ENCODE measurements at regions not wholly inside any gene's neighbourhood (a gene's known extent, or its start where the extent isn't known, plus 50 kb on each side); places are given as distances from the start of the nearest gene placed in this dataset.

DNA sequence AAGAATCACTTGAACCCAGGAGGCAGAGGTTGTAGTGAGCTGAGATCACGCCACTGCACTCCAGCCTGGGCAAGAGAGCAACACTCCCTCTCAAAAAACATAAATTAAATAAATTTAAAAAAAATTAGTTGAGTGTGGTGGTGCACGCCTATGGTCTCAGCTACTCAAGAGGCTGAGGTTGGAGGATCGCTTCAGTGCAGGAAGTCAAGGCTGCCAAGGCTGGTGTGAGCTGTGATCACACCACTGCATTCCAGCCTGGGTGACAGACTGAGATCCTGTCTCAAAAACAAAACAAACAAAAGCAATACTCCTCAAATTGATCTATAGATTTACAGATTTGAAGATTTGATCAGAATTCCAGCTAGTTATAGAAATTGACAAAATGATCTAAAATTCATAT lies 92.7 kb upstream of the RESF1 start:
- no peak for DNase-seq

DNA sequence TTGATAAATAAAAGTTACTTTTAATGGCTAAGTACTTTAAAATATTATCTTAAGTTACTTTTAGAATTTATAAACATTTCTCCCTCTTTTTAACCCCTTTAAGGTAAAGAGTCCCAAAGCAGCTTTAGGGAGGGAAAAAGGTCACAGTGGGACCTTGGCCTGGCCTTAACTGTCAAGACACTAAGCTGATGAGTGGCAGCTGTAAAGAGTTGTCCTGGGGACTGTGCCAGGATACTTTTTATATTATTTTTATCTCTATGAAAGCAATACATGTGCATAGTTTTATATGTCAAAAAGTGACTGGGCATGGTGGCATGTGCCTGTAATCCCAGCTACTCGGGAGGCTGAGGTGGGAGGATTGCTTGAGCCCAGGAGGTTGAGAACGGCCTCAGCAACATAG lies 94.2 kb upstream of the RESF1 start:
- DNase-seq: no peak

GRCh38 chr12:31861360-31861759 lies 97.9 kb upstream of the RESF1 start:
- DNase-seq: no peak

GRCh38 chr12:31860401-31860800 lies 98.8 kb upstream of the RESF1 start:
- no peak for DNase-seq

- no peak for DNase-seq
These were observed 99.8 kb upstream of the RESF1 start for GRCh38 chr12:31859232-31859977.

GRCh38 chr12:31855427-31855826 lies 103.8 kb upstream of the RESF1 start:
- DNase-seq: no peak

GRCh38 chr12:31853977-31854376 lies 105.2 kb upstream of the RESF1 start:
- no peak for DNase-seq

DNA sequence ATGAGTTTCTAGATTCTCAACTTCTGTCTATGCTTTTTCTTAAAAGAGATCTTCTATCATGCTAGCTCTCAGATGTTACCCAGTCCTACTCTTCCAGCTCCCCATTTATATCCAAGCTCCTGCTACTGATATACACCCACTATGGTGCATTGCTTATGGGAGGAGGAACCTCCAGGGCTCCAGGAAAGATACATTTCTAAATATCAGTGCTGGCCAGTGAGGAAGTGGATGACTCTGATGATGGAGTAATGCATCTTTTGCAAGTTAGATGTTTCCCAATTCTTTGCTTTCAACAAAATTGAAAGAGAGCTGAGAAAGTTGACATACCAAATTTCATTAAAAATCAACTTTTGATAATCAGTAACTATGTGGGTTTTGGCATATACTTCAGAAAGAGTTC lies 105.7 kb upstream of the RESF1 start:
- DNase-seq: no peak

DNA sequence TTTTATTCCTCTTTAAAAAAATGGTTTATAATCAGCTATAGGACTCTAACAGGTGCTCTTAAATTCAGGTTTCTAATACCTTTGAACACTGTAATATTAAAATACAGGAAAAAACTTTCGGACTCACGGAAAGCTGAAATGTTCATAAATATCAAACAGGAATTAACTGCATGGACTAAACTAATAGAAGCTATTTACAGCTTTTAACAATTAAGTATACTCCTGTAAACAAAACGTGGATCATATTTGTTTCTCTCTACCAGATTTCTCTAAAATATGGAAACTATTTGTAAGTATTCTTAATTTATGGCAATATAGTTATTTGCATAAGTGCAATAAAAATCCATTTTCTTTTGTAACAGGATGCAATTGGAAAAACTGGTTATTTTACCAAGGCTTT lies 108.9 kb upstream of the RESF1 start:
- no peak for DNase-seq

- no peak for DNase-seq
These were observed 110.0 kb upstream of the RESF1 start for GRCh38 chr12:31849090-31849687.

DNA sequence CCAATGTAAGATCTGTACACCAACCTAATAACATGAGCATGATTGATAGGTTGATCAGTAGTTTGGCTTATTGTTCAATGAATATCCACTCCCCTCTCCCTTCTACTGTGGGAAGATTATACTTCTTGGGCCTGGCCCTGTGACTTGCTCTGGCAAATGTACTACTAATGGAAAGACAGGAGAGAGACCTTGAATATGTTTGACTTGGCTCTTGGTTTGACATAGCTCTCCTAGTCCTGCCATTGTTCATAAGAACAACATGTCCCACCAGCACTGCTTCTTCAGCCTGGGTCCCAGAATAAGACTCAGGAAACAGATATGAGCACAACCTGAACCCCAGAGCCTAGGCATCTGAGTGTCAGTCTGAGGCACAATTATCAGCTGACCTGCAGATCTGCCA lies 112.8 kb upstream of the RESF1 start:
- no peak for DNase-seq

DNA sequence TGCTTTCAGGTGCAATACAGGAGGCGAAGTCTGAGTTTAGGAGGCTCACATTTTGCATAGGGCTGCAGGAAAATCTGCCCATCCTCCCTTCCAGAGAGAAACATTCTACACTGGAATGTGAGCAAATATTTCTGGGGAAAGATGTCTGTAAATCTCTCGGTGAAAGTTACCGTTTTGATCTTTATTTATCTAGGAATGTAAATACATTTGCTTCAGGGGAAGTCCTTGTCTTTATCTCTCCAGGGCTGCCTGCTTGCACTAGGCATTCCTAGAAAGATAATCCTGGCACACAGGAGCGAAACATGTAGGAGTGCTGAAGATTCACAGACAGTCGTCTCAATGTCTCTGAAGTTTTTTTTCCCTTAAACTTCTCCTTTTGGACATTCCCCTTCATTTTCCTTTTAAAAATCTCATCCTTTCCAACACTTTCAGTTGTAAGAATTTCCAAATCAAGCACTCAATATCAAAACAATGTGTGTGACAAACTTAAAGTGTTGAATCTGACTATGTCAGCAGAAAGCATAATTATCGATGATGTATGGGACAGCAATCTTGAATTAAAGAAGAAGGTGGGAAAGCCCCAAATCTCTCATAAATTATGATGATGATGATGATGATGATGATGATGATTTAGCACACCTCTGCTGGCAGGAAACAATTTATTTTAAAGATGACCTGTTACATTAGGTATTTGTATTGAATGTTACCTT lies 113.4 kb upstream of the RESF1 start:
- DNase-seq: no peak

GRCh38 chr12:31843398-31844095 lies 114.7 kb upstream of the AMN1 start:
- DNase-seq: no peak

DNA sequence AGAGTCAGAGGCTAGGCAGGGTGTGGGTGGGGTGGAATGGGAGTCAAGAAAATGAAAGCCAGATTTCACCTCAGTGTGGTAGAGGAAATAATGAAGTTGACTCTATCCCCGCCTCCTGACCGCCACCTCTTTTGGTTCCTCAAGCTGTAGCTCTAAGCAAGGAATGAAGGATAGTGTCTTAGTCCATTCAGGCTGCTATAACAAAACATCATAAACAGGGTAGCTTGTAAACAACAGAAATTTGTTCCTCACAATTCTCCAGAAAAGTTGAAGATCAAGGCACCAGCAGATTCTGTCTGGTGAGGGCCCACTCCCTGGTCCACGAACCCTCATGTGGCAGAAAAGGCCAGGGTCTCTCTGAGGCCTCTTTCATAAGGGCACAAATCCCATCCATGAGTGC lies 109.1 kb upstream of the AMN1 start:
- no peak for DNase-seq

DNA sequence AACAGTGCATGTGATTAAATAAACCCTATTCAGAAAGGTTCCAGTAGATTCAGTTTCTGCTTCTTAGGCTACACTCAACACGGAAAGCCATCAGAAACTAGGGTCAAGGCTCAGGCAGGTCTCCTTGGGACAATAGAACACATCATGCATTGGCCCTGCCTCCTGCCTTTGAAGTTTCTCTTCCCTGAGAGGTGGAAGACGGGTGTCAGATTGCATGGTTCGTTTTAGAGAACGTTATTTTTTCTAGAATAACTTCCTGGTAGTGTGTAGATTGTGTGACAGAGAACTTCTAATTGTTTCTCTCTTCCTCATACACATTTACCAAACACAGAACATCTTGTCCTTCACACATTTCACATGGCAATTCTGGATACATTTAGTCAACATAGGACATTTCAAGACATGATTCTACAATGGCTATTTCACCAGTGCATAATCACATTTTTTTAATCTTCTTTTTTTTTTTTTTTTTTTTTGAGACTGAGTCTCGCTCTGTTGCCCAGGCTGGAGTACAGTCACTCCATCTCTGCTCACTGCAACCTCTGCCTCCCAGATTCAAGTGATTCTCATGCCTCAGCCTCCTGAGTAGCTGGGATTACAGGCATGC lies 106.6 kb upstream of the AMN1 start:
- no peak for DNase-seq

DNA sequence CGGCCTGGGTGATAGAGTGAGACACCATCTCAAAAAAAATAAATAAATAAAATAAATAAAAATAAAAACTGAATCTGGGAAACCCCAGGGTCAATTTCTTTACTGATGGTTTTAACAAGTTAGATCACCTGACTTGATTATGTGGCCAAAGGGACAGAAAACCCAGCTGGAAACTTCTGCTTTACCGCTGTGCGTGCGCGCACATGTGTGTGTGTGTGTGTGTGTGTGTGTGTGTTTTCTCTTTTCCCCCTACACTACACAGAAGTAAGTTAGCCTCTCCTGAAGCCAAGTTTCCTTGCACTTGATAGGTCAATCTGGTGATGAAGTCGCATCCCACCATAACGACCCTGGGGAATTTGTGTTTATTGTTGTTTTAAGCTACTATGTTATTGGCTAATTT lies 105.3 kb upstream of the AMN1 start:
- no peak for DNase-seq

GRCh38 chr12:31832740-31833729 lies 104.2 kb upstream of the AMN1 start:
- peak; percentile 64 for DNase-seq

- peak; percentile 20 for DNase-seq
These were observed 99.2 kb upstream of the AMN1 start for GRCh38 chr12:31828071-31828470.

- DNase-seq: no peak
These were observed 93.9 kb upstream of the AMN1 start for GRCh38 chr12:31822761-31823160.

- no peak for DNase-seq
These were observed 92.7 kb upstream of the AMN1 start for GRCh38 chr12:31821484-31821883.

DNA sequence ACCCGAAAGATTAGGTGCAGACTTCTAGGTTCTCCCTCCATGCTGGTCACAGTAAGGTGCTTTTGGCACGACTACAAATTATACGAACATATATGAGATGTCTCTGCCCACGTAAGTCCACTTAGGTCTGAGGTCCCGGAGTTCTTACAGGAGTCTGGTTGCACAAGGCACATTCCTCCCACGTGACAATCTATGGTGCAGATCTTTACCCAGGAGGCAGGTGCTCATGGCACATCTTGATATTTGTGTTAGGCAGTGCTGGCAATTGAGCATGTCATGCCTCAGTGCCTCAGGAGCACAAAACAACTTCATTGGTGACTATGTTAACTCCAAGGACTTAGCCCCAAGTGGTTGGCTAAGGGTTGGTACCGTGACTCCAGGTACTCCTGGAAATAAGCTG lies 92.0 kb upstream of the AMN1 start:
- no peak for DNase-seq

DNA sequence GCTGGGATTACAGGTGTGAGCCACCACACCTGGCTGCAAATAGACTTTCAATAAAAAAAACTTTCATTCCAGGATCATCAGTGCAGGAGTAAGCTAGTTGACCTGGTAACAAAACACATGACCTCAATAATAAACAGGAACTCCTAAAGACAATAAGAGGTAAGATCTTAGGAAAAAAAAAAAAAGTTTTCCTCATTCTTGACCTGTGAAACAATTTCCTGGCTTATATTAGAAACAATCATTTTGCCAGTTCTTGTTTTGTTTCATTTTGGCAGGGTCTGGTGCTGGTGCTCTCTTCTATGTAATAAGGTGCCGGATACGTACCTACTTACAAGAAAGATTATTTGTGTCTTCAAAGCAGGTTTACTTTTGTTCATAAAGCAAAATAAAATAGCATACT lies 90.6 kb upstream of the AMN1 start:
- no peak for DNase-seq

Data from central memory CD4-positive, alpha-beta T cell (primary cell).